Right lobe of liver (tissue), 6 donors: ENCODE measurements at regions not wholly inside any gene's neighbourhood (a gene's known extent, or its start where the extent isn't known, plus 50 kb on each side); places are given as distances from the start of the nearest gene placed in this dataset.
A peak's percentile ranks its signal among the peaks of the same experiment; 100 is the strongest.

Experiments
- ATAC-seq, 4 donors: fragments of 200-7000 bp; cut with Tn5 transposase; one replicate each; pipeline ENCODE4 v1.9.1; 2020; ENCODE audit warnings: mild to moderate bottlenecking in 4 of 4, moderate library complexity in 4 of 4
- DNase-seq, 3 donors: peaks; one replicate each; pipeline ENCODE4 v3.0.0-alpha.2; 2020
- H3K27ac ChIP-seq, 3 donors: fragments of 200-600 bp; one replicate each; pipeline ENCODE4 v1.8.0; 2022
- H3K27me3 ChIP-seq, 2 donors: fragments of 200-600 bp; one replicate each; pipeline ENCODE4 v1.8.0; 2022
- H3K36me3 ChIP-seq, 4 donors: fragments of 200-600 bp; sonication (generic) in 1 of 4; one replicate each; pipeline versions ENCODE4 v1.5.1 to v1.8.0; 2017 to 2022; ENCODE audit warnings: control low read depth in 1 of 4
- H3K4me1 ChIP-seq, 4 donors: fragments of 200-600 bp; sonication (generic) in 1 of 4; one replicate each; pipeline versions ENCODE4 v1.5.1 to v1.8.0; 2017 to 2022; ENCODE audit warnings: control low read depth in 1 of 4
- H3K4me3 ChIP-seq, 3 donors: fragments of 200-600 bp; one replicate each; pipeline ENCODE4 v1.8.0; 2022
- H3K9me3 ChIP-seq, 4 donors: fragments of 200-600 bp; sonication (generic) in 1 of 4; one replicate each; pipeline versions ENCODE4 v1.5.1 to v1.8.0; 2017 to 2022; ENCODE audit warnings: control low read depth in 1 of 4
- POLR2A ChIP-seq: fragments of 450-650 bp; IDR thresholded peaks from one replicate; pipeline ENCODE4 v1.6.1; 2017; ENCODE audit warnings: antibody characterized with exemption, mild to moderate bottlenecking
- WGBS: methylation state at CpG from one replicate; pipeline ENCODE4 v1.1.6; 2018; ENCODE audit warnings: low coverage, low lambda C conversion rate; ENCODE audit not compliant: insufficient coverage; ENCODE audit errors: missing lambda C conversion rate; 5-methylcytosine and 5-hydroxymethylcytosine counted together
- intact Hi-C, 2 donors: fragments of 100-400 bp; cut with DNase I; formaldehyde crosslinking; loops; one replicate each; pipeline versions ENCODE4 v1.11.2 to v1.14.1; 2022
- TF ChIP-seq, protein P1 (sequence below), 4 donors: fragments of 200-600 bp in 3 of 4; fragments of 450-650 bp in 1 of 4; IDR thresholded peaks; one replicate each; pipeline versions ENCODE4 v1.5.1 to v1.8.0; 2016 to 2022; ENCODE audit warnings: antibody characterized with exemption in 4 of 4, mild to moderate bottlenecking in 2 of 4
- donor health status: DM: no; HTN: yes; CAD: no.
- donor health status: DM: no; HTN: no; CAD: no.
- donor health status: DM: no; HTN: no; CAD: no.
- donor health status: DM: no; HTN: yes; CAD: no.
- donor health status: DM: no; HTN: yes; CAD: no.

DNA sequence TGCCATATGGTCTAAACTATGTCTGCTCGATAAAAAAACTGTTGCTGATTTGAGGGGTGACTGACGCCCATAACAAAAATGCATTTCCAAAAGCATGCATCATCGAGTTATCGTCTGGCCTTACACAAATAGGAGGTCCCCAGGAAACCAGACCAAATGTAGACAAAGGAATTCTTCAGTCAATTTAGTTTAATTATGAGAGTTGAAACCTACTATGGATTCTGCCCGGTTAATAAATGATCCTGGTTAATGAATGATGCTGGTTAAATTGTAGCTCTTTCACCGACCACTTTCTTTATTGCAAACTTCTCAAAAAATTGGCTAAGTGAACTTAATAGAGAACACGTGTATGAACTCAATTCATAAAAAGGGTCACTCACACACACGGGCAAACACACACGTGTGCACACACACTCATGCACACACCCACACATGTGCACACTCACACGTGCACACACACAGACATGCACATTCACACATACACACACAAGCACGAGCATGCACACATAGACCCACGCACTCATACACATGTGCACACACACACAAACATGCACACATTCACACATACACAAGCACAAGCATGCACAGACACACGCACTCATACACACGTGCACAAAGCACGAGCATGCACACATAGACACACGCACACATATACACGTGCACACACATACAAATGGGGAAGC lies 59.0 kb upstream of the SALL3 start:
- 61% methylated on average over 16 of the region's 17 CpGs for WGBS
- Histone ChIP-seq H3K36me3 (no peaks in the 10 kb centered on the region), H3K27ac (no peak overlapping the region), H3K4me3 (no peak overlapping the region), H3K9me3 (no peaks in the 10 kb centered on the region), H3K4me1 (no peaks in the 10 kb centered on the region), H3K27me3 (no peaks in the 10 kb centered on the region)
- TF ChIP-seq, protein P1, sequence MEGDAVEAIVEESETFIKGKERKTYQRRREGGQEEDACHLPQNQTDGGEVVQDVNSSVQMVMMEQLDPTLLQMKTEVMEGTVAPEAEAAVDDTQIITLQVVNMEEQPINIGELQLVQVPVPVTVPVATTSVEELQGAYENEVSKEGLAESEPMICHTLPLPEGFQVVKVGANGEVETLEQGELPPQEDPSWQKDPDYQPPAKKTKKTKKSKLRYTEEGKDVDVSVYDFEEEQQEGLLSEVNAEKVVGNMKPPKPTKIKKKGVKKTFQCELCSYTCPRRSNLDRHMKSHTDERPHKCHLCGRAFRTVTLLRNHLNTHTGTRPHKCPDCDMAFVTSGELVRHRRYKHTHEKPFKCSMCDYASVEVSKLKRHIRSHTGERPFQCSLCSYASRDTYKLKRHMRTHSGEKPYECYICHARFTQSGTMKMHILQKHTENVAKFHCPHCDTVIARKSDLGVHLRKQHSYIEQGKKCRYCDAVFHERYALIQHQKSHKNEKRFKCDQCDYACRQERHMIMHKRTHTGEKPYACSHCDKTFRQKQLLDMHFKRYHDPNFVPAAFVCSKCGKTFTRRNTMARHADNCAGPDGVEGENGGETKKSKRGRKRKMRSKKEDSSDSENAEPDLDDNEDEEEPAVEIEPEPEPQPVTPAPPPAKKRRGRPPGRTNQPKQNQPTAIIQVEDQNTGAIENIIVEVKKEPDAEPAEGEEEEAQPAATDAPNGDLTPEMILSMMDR (IDR thresholded peaks at IDR 0.05), result no peak
- no peak for TF ChIP-seq POLR2A
- ATAC-seq (no peak), DNase-seq (peak in 1 of 3 donors; percentile 17)
- intact Hi-C loops, result no loop called here

GRCh38 chr18:78922856-78923255 lies 56.8 kb upstream of the SALL3 start:
- Histone ChIP-seq H3K27me3 (no peaks in the 10 kb centered on the region), H3K4me3 (no peak overlapping the region), H3K9me3 (no peaks in the 10 kb centered on the region), H3K4me1 (no peaks in the 10 kb centered on the region), H3K36me3 (no peaks in the 10 kb centered on the region), H3K27ac (no peak overlapping the region)
- no peak for TF ChIP-seq POLR2A
- TF ChIP-seq, protein P1 (IDR thresholded peaks at IDR 0.05), result no peak
- peak in 1 of 3 donors; percentile 10 for DNase-seq
- ATAC-seq, result no peak
- 84% methylated on average over 10 of the region's 18 CpGs for WGBS
- intact Hi-C loops, result no loop called here

DNA sequence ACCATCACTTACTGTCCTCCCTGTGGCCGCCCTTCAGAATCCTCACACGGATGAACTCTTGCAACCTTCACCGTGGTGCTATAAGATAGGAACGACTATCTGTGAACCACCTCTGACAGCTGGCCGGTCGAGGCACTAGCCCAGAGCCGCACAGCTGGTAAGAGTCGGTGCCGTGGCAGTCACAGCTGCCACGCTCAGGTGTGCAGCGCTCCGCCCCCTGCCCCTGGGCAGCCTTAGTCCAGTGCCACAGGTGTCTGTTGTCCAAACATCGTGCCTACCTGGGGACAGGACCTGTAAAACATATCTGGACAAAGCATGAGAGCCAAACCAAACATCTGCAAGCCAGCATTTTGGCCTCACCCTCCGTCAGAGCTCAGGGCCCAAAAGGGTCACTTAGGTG lies 55.3 kb upstream of the SALL3 start:
- H3K27ac ChIP-seq, result no peak overlapping the region
- H3K27me3 ChIP-seq, result no peaks in the 10 kb centered on the region
- DNase-seq (peak in 1 of 3 donors; percentile 14), ATAC-seq (no peak)
- H3K36me3 ChIP-seq, result no peaks in the 10 kb centered on the region
- TF ChIP-seq, protein P1 (IDR thresholded peaks at IDR 0.05), result no peak
- no peak for TF ChIP-seq POLR2A
- H3K9me3 ChIP-seq, result no peaks in the 10 kb centered on the region
- intact Hi-C loops, result no loop called here
- WGBS, result 59% methylated on average over 3 of the region's 14 CpGs
- H3K4me3 ChIP-seq, result no peak overlapping the region
- H3K4me1 ChIP-seq, result no peaks in the 10 kb centered on the region

GRCh38 chr18:78924786-78925540 lies 54.7 kb upstream of the SALL3 start:
- intact Hi-C loops, result no loop called here
- 87% methylated on average over 21 of the region's 43 CpGs for WGBS

More at GRCh38 chr18:78924786-78925540, 54.7 kb upstream of the SALL3 start:
- H3K4me3 ChIP-seq, result no peak overlapping the region
- peak in 1 of 3 donors; percentile 29 for DNase-seq
- ATAC-seq, result no peak
- no peaks in the 10 kb centered on the region for H3K9me3 ChIP-seq
- TF ChIP-seq POLR2A, result no peak
- TF ChIP-seq, protein P1 (IDR thresholded peaks at IDR 0.05), result no peak
- no peaks in the 10 kb centered on the region for H3K36me3 ChIP-seq
- no peaks in the 10 kb centered on the region for H3K27me3 ChIP-seq
- H3K27ac ChIP-seq, result no peak overlapping the region
- H3K4me1 ChIP-seq, result no peaks in the 10 kb centered on the region
